HL-60 (cell line): ENCODE measurements at regions not wholly inside any gene's neighbourhood (a gene's known extent, or its start where the extent isn't known, plus 50 kb on each side); places are given as distances from the start of the nearest gene placed in this dataset.

Source experiments
- DNase-seq, 2 experiments: peaks; one replicate each; pipeline ENCODE4 v3.0.0-alpha.2; 2010 to 2020; ENCODE audit warnings: low read depth in 1 of 2, low spot score in 1 of 2
- H3K27ac ChIP-seq: fragments of 250-450 bp; sonication (Bioruptor Pico); replicated peaks from 2 replicates; pipeline ENCODE4 v1.5.1; 2020; ENCODE audit warnings: mild to moderate bottlenecking, moderate library complexity
- H3K27me3 ChIP-seq: fragments of 250-450 bp; sonication (Bioruptor Pico); 2 replicates; pipeline ENCODE4 v1.5.1; 2021; ENCODE audit warnings: mild to moderate bottlenecking, moderate library complexity; ENCODE audit not compliant: insufficient read depth, poor library complexity, severe bottlenecking
- H3K4me3 ChIP-seq: replicated peaks from 2 replicates; pipeline ENCODE4 v1.5.1; 2011; ENCODE audit warnings: mild to moderate bottlenecking, control low read depth, low read length; ENCODE audit not compliant: insufficient read depth
- GABPA ChIP-seq: IDR thresholded peaks from 2 replicates; pipeline ENCODE4 v1.6.1; 2012; ENCODE audit warnings: low read depth
- POLR2AphosphoS5 ChIP-seq: IDR thresholded peaks from 2 replicates; pipeline ENCODE4 v1.6.1; 2012; ENCODE audit warnings: low read depth
- SPI1 ChIP-seq: IDR thresholded peaks from 2 replicates; pipeline ENCODE4 v1.6.1; 2012; ENCODE audit warnings: low read depth, mild to moderate bottlenecking, borderline replicate concordance
- TF ChIP-seq, protein P1 (sequence below): IDR thresholded peaks from 2 replicates; pipeline ENCODE4 v1.6.1; 2012; ENCODE audit warnings: low read depth; ENCODE audit not compliant: insufficient replicate concordance
- TF ChIP-seq, protein P2 (sequence below): IDR thresholded peaks from one replicate; pipeline ENCODE4 v1.5.1; 2011; ENCODE audit warnings: low read length, control low read depth, inconsistent platforms; ENCODE audit not compliant: insufficient read depth

DNA sequence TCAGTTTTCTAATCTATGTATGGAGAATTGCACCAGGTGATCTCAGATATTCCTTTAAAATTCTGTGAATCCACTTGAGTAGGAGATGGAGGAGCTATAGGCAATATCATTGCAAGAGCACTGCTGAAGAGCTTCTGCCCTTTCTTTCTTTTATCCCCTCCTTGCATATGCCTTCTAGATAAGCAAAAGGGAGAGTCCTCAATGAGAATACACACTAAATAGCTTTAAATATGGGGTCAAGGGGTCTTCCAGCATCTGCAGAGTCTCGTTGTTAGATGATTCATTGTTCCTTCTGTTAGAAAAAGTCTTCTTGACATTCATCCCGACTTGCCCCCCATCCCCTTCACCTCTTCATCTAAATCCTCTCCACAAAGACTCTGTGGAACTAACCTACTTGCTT is 156.1 kb downstream of the PIK3R1 start:
- no peak for DNase-seq
- TF ChIP-seq POLR2AphosphoS5 (no peak), SPI1 (no peak), GABPA (no peak)
- TF ChIP-seq, protein P1, sequence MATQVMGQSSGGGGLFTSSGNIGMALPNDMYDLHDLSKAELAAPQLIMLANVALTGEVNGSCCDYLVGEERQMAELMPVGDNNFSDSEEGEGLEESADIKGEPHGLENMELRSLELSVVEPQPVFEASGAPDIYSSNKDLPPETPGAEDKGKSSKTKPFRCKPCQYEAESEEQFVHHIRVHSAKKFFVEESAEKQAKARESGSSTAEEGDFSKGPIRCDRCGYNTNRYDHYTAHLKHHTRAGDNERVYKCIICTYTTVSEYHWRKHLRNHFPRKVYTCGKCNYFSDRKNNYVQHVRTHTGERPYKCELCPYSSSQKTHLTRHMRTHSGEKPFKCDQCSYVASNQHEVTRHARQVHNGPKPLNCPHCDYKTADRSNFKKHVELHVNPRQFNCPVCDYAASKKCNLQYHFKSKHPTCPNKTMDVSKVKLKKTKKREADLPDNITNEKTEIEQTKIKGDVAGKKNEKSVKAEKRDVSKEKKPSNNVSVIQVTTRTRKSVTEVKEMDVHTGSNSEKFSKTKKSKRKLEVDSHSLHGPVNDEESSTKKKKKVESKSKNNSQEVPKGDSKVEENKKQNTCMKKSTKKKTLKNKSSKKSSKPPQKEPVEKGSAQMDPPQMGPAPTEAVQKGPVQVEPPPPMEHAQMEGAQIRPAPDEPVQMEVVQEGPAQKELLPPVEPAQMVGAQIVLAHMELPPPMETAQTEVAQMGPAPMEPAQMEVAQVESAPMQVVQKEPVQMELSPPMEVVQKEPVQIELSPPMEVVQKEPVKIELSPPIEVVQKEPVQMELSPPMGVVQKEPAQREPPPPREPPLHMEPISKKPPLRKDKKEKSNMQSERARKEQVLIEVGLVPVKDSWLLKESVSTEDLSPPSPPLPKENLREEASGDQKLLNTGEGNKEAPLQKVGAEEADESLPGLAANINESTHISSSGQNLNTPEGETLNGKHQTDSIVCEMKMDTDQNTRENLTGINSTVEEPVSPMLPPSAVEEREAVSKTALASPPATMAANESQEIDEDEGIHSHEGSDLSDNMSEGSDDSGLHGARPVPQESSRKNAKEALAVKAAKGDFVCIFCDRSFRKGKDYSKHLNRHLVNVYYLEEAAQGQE = no peak
- TF ChIP-seq, protein P2, sequence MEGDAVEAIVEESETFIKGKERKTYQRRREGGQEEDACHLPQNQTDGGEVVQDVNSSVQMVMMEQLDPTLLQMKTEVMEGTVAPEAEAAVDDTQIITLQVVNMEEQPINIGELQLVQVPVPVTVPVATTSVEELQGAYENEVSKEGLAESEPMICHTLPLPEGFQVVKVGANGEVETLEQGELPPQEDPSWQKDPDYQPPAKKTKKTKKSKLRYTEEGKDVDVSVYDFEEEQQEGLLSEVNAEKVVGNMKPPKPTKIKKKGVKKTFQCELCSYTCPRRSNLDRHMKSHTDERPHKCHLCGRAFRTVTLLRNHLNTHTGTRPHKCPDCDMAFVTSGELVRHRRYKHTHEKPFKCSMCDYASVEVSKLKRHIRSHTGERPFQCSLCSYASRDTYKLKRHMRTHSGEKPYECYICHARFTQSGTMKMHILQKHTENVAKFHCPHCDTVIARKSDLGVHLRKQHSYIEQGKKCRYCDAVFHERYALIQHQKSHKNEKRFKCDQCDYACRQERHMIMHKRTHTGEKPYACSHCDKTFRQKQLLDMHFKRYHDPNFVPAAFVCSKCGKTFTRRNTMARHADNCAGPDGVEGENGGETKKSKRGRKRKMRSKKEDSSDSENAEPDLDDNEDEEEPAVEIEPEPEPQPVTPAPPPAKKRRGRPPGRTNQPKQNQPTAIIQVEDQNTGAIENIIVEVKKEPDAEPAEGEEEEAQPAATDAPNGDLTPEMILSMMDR = no peak
- H3K27me3 ChIP-seq = no peaks in the 10 kb centered on the region
- H3K27ac ChIP-seq = no peak overlapping the region
- H3K4me3 ChIP-seq = no peak overlapping the region

DNA sequence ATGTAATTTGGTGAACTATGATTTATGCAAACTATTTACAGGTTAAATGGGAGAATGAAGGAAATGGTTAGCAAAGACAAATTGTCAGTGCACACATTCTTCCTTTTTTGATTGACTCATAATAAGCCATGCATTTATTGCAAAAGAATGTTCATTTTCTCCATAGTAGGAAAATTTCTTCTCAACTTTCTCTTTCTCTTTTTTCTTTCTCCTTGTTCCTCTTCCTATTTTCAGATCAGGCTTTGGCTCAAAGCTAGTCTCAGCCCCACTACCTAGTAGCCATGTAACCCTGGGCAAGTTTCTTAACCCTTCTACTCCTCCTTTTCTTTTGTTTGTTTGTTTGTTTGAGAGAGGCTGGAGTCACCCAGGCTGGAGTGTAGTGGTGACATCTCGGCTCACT is 156.6 kb downstream of the PIK3R1 start:
- Histone ChIP-seq H3K4me3 (no peak overlapping the region), H3K27me3 (no peaks in the 10 kb centered on the region), H3K27ac (no peak overlapping the region)
- TF ChIP-seq, protein P1 = no peak
- TF ChIP-seq SPI1 = no peak
- TF ChIP-seq, protein P2 = no peak
- TF ChIP-seq GABPA = no peak
- no peak for TF ChIP-seq POLR2AphosphoS5
- DNase-seq = no peak

DNA sequence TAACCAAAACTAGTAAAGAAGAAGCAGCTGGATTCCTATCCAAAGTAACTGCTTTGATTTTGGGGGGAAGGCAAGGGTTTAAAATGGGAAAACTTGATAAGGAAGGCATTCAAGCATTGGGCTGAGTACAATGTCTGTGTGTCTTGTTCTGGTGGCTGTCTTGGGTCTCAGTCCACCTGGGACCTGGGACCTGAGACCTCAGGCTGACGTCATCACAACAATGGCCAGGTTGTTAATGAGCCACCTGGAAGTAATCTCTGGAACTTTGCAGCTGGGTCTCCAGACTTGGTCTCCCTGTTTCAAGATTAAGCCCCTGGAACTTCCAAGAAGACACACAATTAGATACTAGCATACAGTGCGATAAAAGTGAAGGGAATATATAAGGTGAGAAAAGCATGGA is 157.5 kb downstream of the PIK3R1 start:
- Histone ChIP-seq H3K4me3 (no peak overlapping the region), H3K27ac (no peak overlapping the region), H3K27me3 (no peaks in the 10 kb centered on the region)
- DNase-seq = no peak
- TF ChIP-seq, protein P1 = no peak
- TF ChIP-seq, protein P2 = no peak
- TF ChIP-seq SPI1 = no peak
- no peak for TF ChIP-seq POLR2AphosphoS5
- no peak for TF ChIP-seq GABPA
